Activated CD4-positive, alpha-beta T cell treated with anti-CD3 and anti-CD28 coated beads, Interleukin-2, amount 10 ng/mL, durations not matched to agents 7 days and 5 days (primary cell): ENCODE measurements at regions not wholly inside any gene's neighbourhood (a gene's known extent, or its start where the extent isn't known, plus 50 kb on each side); places are given as distances from the start of the nearest gene placed in this dataset.
"Not testable (repeated sequence)": the region's sequence is repeated elsewhere in the genome, so short reads cannot be mapped to it uniquely, and the experiment has no call there.

ENCODE experiments used
- CTCF ChIA-PET: fragments of 350-600 bp; sonication (Branson Sonifier 250); formaldehyde crosslinking; loops from one replicate; lab custom pipeline; 2021; ENCODE audit warnings: antibody characterized with exemption; lab: Charles Lee
- POLR2A ChIA-PET: fragments of 350-600 bp; sonication (Branson Sonifier 250); formaldehyde crosslinking; loops from one replicate; lab custom pipeline; 2021; ENCODE audit warnings: antibody characterized with exemption; lab: Charles Lee
- DNase-seq: peaks from one replicate; pipeline ENCODE4 v3.0.0-alpha.2; 2020
- H3K27ac Mint-ChIP-seq: one replicate; pipeline ENCODE4 v1.8.0; 2021; ENCODE audit warnings: mild to moderate bottlenecking, moderate library complexity, mixed read lengths
- H3K27me3 Mint-ChIP-seq: one replicate; pipeline ENCODE4 v1.8.0; 2021; ENCODE audit warnings: mixed read lengths
- H3K36me3 Mint-ChIP-seq: one replicate; pipeline ENCODE4 v1.8.0; 2021; ENCODE audit warnings: low read depth, mixed read lengths
- H3K4me1 Mint-ChIP-seq: one replicate; pipeline ENCODE4 v1.8.0; 2021; ENCODE audit warnings: mixed read lengths
- H3K4me3 Mint-ChIP-seq: one replicate; pipeline ENCODE4 v1.8.0; 2021; ENCODE audit warnings: mild to moderate bottlenecking, moderate library complexity, mixed read lengths
- H3K9me3 Mint-ChIP-seq: one replicate; pipeline ENCODE4 v1.8.0; 2021; ENCODE audit warnings: mixed read lengths

DNA sequence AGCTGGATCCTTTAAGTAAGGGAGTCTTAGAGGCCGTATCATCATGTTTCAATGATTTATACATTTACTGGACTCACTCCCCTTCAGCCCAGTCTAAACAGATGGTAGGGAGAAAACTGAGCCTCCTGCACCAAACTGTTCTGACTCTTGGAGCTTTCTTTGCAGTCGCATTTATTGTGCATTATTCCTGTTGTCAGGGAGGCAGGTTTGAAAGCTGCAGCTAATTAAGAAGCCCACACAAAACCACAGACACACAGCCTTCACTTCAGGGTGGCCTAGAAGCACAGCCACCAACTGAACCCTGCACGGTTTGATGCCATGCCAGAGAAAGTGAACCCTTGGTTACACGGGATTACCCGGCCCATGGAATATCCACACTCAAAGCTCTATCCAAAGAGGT is 911.0 kb downstream of the UQCRFS1 start:
- no peak overlapping the region for H3K27ac Mint-ChIP-seq
- H3K4me3 Mint-ChIP-seq = no peak overlapping the region
- H3K36me3 Mint-ChIP-seq = no peaks in the 10 kb centered on the region
- no peaks in the 10 kb centered on the region for H3K4me1 Mint-ChIP-seq
- H3K27me3 Mint-ChIP-seq = no peaks in the 10 kb centered on the region
- ChIA-PET POLR2A (no interaction called here), CTCF (no interaction called here)
- no peak for DNase-seq
- no peaks in the 10 kb centered on the region for H3K9me3 Mint-ChIP-seq

DNA sequence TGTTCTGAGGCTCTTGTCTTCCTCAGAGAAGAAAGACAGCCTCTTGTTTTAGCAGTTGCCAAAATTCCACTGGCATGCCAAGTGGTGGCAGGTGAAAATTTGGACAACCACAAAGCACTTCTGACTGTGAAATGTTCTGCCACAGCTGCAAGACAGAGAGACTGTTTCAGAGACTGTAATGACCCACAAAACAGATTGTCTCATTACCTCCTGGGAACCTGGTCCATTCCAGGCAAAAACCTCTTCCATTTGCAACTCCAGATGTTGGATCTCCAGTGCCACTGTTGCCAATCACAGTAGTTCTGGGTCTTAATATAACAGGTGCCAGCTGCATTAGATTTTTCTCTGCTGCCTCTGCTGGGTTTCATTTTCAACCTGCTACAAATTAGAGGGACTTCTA is 911.5 kb downstream of the UQCRFS1 start:
- no peak overlapping the region for H3K4me3 Mint-ChIP-seq
- H3K9me3 Mint-ChIP-seq = no peaks in the 10 kb centered on the region
- H3K27me3 Mint-ChIP-seq = no peaks in the 10 kb centered on the region
- ChIA-PET CTCF (no interaction called here), POLR2A (no interaction called here)
- H3K4me1 Mint-ChIP-seq = no peaks in the 10 kb centered on the region
- H3K27ac Mint-ChIP-seq = no peak overlapping the region
- H3K36me3 Mint-ChIP-seq = no peaks in the 10 kb centered on the region
- no peak for DNase-seq

DNA sequence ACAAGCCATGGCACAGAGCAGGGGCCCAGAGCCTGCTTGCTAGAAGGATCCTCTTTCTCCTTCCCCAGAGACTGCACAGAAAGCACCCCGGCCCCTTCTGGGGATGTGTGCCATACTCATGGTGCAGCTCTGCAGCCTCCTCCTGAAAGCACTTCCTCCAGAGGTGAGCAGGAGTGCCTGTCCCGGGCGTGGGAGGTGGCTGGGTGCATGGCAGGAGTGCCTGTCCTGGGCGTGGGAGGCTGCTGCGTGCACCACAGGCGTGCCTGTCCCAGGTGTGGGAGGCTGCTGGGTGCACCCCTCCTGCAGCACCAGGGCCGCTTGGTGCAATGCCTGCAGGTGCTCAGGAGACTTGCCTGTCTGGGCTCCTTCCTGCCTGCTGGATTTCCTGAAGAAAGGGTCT is 913.3 kb downstream of the UQCRFS1 start:
- H3K9me3 Mint-ChIP-seq = no peaks in the 10 kb centered on the region
- no peaks in the 10 kb centered on the region for H3K4me1 Mint-ChIP-seq
- no peaks in the 10 kb centered on the region for H3K27me3 Mint-ChIP-seq
- no peak overlapping the region for H3K27ac Mint-ChIP-seq
- no peak for DNase-seq
- H3K4me3 Mint-ChIP-seq = no peak overlapping the region
- ChIA-PET CTCF (no interaction called here), POLR2A (no interaction called here)
- H3K36me3 Mint-ChIP-seq = no peaks in the 10 kb centered on the region

DNA sequence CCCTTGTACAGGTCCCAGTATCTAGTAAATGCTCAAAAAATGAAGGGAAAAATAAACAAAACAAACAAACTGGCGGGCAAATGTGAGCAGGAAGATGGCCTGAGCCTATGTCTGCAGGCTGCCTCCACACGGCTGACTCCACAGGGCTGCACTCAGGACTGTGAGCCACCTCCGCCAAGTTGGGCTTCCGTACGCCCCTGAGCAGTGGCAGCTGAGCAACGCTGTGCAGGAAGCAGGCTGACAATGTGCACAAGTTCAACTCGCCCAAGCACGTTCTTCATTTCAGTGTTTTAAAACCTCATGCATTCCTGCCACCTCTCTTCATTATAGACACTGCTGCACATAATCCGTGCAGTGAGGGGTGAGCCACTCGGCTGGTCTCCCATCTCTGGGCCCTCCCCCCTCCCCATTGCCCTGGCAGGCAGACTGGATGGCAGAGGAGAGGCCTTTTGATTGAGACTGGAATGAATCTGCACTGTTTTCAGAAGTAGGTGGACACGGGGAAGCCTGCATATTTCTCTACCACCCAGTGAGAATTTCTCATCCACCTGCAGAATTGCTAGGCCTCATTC is 915.3 kb downstream of the UQCRFS1 start:
- no peaks in the 10 kb centered on the region for H3K4me1 Mint-ChIP-seq
- ChIA-PET CTCF (no interaction called here), POLR2A (no interaction called here)
- no peaks in the 10 kb centered on the region for H3K27me3 Mint-ChIP-seq
- no peak for DNase-seq
- H3K4me3 Mint-ChIP-seq = no peak overlapping the region
- no peak overlapping the region for H3K27ac Mint-ChIP-seq
- H3K36me3 Mint-ChIP-seq = no peaks in the 10 kb centered on the region
- no peaks in the 10 kb centered on the region for H3K9me3 Mint-ChIP-seq

DNA sequence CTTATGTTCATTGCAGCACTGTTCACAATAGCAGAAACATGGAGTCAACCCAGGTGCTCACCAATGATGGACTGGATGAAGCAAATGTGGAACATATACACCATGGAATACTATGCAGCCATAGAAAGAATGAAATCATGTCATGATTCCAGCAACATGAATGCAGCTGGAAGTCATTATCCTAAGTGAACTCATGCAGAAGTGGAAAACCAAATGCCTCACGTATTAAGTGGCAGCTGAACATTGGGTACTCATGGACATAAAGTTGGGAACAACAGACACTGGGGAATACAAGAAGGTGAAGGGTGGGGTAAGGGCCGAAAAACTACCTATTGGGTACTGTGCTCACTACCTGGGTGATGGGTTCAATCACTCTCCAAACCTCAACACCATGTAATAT is 915.9 kb downstream of the UQCRFS1 start:
- POLR2A ChIA-PET = no interaction called here
- Mint-ChIP-seq H3K36me3 (no peaks in the 10 kb centered on the region), H3K9me3 (no peaks in the 10 kb centered on the region), H3K27ac (no peak overlapping the region), H3K4me1 (no peaks in the 10 kb centered on the region), H3K27me3 (no peaks in the 10 kb centered on the region), H3K4me3 (no peak overlapping the region)
- no peak for DNase-seq
- CTCF ChIA-PET = no interaction called here

DNA sequence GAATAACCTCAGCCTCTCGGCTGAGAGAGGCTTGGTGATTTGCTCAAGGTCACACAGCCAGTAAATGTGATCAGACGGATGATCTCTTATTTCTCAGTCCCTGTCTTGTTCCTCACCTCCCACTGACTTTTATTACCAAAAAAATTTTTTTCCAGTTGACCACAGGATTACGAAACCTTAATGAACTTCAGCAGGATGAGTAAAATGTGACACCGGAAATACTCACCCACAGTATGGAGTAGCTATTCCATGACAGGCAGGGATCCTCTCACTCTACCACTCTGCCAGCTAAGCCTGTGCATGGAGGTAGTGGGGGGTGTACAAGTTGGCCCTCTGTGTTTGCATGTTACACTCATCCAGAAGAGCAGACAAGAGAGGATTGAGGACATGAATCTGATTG is 916.4 kb downstream of the UQCRFS1 start:
- ChIA-PET POLR2A (no interaction called here), CTCF (no interaction called here)
- Mint-ChIP-seq H3K27me3 (no peaks in the 10 kb centered on the region), H3K27ac (no peak overlapping the region), H3K36me3 (no peaks in the 10 kb centered on the region), H3K9me3 (no peaks in the 10 kb centered on the region), H3K4me3 (no peak overlapping the region), H3K4me1 (no peaks in the 10 kb centered on the region)
- DNase-seq = no peak

DNA sequence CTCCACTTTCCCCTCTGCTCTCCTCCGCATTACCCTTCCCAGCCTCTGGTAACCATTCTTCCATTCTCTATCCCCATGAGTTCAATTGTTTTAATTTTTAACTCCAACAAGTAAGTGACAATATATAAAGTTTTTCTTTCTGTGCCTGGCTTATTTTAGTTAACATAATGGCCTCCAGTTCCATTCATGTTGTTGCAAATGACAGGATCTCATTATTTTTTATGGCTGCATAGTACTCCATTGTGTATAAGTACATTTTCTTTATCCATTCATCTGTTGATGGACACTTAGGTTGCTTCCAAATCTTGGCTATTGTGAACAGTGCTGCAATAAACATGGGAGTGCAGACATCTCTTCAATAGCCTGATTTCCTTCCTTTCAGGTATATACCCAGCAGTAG is 918.0 kb downstream of the UQCRFS1 start:
- DNase-seq, H3K4me1 Mint-ChIP-seq, H3K27ac Mint-ChIP-seq, POLR2A ChIA-PET, H3K36me3 Mint-ChIP-seq, CTCF ChIA-PET, H3K4me3 Mint-ChIP-seq, H3K9me3 Mint-ChIP-seq, H3K27me3 Mint-ChIP-seq: not testable (repeated sequence)

DNA sequence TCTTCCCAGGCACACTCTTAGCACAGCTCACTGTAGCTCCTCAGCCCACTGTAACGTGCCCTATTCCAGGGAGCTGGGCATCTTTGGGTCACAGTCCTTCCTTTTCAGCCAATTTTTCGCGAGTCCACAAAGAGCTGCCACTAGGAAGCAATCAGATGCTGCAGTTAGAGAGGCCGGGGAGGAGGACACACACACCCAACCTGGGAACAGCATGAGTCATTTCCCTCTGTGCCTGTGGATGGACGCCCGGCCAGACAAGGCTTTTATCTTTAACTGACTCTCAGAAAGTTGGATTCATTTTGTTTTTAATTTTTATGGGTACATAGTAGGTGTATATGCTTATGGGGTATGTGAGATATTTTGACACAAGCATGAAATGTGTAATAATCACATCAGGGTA is 918.6 kb downstream of the UQCRFS1 start:
- H3K36me3 Mint-ChIP-seq = no peaks in the 10 kb centered on the region
- CTCF ChIA-PET = no interaction called here
- POLR2A ChIA-PET = no interaction called here
- DNase-seq = no peak
- no peak overlapping the region for H3K27ac Mint-ChIP-seq
- no peaks in the 10 kb centered on the region for H3K9me3 Mint-ChIP-seq
- no peak overlapping the region for H3K4me3 Mint-ChIP-seq
- no peaks in the 10 kb centered on the region for H3K27me3 Mint-ChIP-seq
- H3K4me1 Mint-ChIP-seq = no peaks in the 10 kb centered on the region

DNA sequence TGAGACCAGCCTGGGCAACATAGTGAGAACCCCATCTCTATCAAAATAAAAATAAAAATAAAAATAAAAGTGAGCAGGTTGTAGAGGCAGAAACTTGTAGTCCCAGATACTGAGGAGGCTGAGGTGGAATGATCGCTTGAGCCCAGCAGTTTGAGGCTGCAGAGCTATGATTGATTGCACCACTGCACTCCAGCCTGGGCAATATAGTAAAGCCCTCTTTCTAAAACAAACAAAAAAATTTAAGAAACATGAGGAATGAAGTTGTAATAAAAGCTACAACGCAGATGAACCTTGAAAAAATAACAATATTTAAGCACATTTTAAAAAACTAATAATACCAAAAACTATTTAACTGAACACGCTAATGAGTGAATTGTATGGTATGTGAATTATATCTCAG is 919.3 kb downstream of the UQCRFS1 start:
- ChIA-PET CTCF (no interaction called here), POLR2A (no interaction called here)
- H3K9me3 Mint-ChIP-seq = no peaks in the 10 kb centered on the region
- no peak overlapping the region for H3K27ac Mint-ChIP-seq
- DNase-seq = no peak
- no peaks in the 10 kb centered on the region for H3K4me1 Mint-ChIP-seq
- H3K4me3 Mint-ChIP-seq = no peak overlapping the region
- H3K36me3 Mint-ChIP-seq = no peaks in the 10 kb centered on the region
- H3K27me3 Mint-ChIP-seq = no peaks in the 10 kb centered on the region

DNA sequence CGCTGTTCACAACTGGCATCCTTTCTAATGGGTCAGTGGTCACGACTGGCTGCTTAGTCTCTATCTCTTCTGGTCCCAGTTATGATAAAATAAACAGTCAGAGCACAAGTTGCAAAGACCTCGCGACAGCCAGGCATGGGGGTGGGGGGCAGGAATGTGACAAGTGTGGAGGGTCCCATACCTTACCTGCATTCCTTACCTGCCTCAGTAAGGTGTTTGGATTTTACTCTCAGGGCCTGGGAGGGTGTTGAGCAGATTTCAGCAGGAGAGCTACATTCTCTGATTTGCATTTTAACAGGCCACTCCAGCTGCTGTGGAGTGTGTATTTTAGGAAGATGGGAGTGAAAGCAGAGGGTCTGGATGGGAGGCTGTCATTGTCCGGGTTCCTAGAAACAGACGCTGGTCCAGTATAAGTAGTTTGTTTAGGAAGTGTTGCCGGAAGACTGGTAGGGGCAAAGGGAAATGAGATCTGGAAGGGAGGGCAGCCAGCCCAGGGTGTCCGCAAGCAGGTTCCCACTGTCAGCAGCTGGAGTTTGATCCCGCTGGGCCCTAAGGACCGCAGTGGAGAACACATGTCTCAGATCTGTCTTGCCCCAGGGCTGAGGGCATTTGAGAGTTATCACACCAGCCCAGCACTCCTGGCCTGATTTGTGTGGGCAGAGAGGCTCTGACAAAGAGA is 920.0 kb downstream of the UQCRFS1 start:
- ChIA-PET CTCF (no interaction called here), POLR2A (no interaction called here)
- no peak for DNase-seq
- H3K4me3 Mint-ChIP-seq = no peak overlapping the region
- H3K36me3 Mint-ChIP-seq = no peaks in the 10 kb centered on the region
- no peak overlapping the region for H3K27ac Mint-ChIP-seq
- H3K27me3 Mint-ChIP-seq = no peaks in the 10 kb centered on the region
- H3K4me1 Mint-ChIP-seq = no peaks in the 10 kb centered on the region
- no peaks in the 10 kb centered on the region for H3K9me3 Mint-ChIP-seq

DNA sequence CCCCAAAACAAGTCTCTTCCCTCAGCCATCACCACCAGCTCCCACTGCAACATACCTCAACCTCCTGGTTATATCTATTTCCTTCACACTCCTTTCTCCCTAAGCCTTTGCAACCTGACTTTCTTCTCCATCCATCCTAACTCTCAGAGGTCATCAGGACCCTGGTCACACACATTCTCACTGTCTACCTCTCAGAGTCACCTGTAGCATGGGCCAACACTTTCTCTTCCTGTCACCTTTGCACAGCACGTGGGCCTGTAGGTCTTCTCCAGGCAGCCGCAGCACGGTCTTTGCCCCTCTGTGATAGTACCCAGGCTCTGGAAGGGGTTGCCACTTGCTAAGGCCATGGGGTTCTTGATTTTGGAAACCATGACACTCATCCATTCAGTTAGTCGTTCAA is 921.1 kb downstream of the UQCRFS1 start:
- Mint-ChIP-seq H3K36me3 (no peaks in the 10 kb centered on the region), H3K27ac (no peak overlapping the region), H3K4me1 (no peaks in the 10 kb centered on the region), H3K4me3 (no peak overlapping the region), H3K27me3 (no peaks in the 10 kb centered on the region), H3K9me3 (no peaks in the 10 kb centered on the region)
- POLR2A ChIA-PET = interaction anchor here (0.5 kb wide), 1 partner anchor 57 kb away, joined by 3 read pairs; no protein-coding TSS in a partner anchor
- no peak for DNase-seq
- CTCF ChIA-PET = no interaction called here

DNA sequence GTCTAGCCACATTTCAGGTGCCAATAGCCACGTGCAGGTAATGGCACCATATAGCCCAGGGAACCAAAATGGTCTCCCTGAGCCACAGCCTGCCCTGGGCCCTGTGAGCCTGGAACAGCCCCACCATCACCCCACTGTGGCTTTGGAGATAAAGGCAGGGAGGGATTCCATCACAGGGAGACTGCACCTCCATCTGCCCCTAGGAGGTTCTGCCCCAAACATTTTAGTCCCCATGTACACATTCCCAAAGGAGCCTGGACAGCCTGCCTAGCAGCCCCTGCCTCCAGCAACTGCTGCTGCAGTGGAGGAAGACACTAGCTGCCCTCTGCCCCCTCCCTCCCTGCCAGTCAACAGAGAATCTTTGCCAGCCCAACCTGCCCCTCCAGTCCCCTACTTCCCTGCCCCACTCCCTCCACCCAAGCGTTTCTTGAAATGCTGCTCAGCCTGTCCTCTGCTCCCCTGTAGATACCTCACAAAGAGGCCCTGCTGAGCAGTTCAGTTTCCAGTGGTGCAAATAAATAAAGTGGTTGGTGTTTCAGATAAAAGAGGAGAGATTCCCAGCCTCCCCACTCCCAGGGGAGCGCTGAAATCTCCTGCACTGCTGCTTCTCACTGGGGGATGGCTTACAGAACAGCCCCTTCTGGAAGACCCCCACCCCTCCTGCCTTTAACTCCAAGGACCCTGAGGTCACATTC is 921.8 kb downstream of the UQCRFS1 start:
- CTCF ChIA-PET = no interaction called here
- POLR2A ChIA-PET = no interaction called here
- Mint-ChIP-seq H3K4me1 (no peaks in the 10 kb centered on the region), H3K27ac (no peak overlapping the region), H3K4me3 (no peak overlapping the region), H3K27me3 (no peaks in the 10 kb centered on the region), H3K36me3 (no peaks in the 10 kb centered on the region), H3K9me3 (no peaks in the 10 kb centered on the region)
- no peak for DNase-seq

DNA sequence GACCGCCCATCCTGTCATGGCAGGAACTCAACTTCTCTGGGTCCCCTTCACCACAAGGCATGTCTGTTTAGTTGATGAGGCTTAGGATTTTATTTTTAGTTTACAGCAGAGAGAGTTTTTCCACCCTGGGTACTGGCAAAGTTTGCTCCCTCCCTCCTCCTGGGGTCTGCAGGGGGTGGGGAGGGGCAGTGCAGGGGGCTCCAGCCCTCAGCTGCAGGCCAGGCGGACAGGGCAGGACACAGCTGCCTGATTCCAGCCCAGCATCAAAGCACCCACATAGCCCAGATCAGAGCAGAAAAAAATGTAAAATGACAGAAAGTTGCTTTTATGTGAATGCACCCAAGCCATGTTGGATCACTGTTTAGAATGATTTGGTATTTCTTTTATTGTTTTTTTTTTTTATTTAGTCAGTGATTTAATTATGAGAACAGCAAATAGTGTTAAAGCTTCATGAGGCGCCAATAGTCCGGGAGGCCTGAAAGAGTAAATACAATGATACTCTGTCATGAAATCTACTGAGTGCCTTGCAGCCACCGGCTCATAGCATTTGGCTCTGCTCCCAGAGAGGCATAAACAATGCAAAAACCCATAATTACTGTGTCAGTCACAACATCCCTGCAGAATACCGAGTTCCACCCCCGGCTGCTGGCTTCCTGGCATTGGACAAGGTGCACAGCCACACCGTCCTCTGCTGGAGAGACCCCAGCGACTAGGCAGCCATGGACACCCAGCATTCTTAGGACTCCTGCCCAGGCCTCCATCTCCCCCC is 923.5 kb downstream of the UQCRFS1 start:
- ChIA-PET CTCF (no interaction called here), POLR2A (no interaction called here)
- H3K27me3 Mint-ChIP-seq = peaks cover 6% of the 10 kb centered on the region
- H3K4me1 Mint-ChIP-seq = no peaks in the 10 kb centered on the region
- H3K27ac Mint-ChIP-seq = no peak overlapping the region
- H3K4me3 Mint-ChIP-seq = no peak overlapping the region
- DNase-seq = no peak
- no peaks in the 10 kb centered on the region for H3K36me3 Mint-ChIP-seq
- H3K9me3 Mint-ChIP-seq = no peaks in the 10 kb centered on the region
